Esophagus squamous epithelium (tissue), 5 donors: ENCODE measurements at regions not wholly inside any gene's neighbourhood (a gene's known extent, or its start where the extent isn't known, plus 50 kb on each side); places are given as distances from the start of the nearest gene placed in this dataset.

Experiments
- DNase-seq: peaks from one replicate; lab custom pipeline; 2025; lab: John Stamatoyannopoulos, UW
- H3K27ac ChIP-seq, 4 donors: fragments of 200-600 bp; sonication (generic); one replicate each; pipeline ENCODE4 v1.5.1; 2016 to 2019; ENCODE audit warnings: mild to moderate bottlenecking in 1 of 4
- H3K27me3 ChIP-seq, 4 donors: fragments of 200-600 bp; sonication (generic); 1 replicate in 3 of 4; 2 replicates in 1 of 4; pipeline versions ENCODE4 v1.5.1 to v1.6.0; 2017 to 2021; ENCODE audit warnings: antibody characterized with exemption in 1 of 4
- H3K36me3 ChIP-seq, 3 donors: fragments of 200-600 bp; sonication (generic); one replicate each; pipeline ENCODE4 v1.5.1; 2016 to 2019
- H3K4me1 ChIP-seq, 3 donors: fragments of 200-600 bp; sonication (generic); one replicate each; pipeline ENCODE4 v1.5.1; 2017 to 2019
- H3K4me3 ChIP-seq, 4 donors: fragments of 200-600 bp; sonication (generic); 1 replicate in 3 of 4; 2 replicates in 1 of 4; pipeline ENCODE4 v1.5.1; 2016 to 2019; ENCODE audit warnings: mild to moderate bottlenecking in 2 of 4, moderate library complexity in 1 of 4
- H3K9me3 ChIP-seq, 3 donors: fragments of 200-600 bp; sonication (generic); one replicate each; pipeline ENCODE4 v1.5.1; 2016 to 2019
- POLR2A ChIP-seq, 4 donors: fragments of 450-650 bp; IDR thresholded peaks; one replicate each; pipeline ENCODE4 v1.6.1; 2017; ENCODE audit warnings: antibody characterized with exemption in 4 of 4, mild to moderate bottlenecking in 4 of 4, moderate library complexity in 3 of 4
- WGBS, 2 donors: methylation state at CpG; one replicate each; pipeline ENCODE4 v1.1.5; 2018; 5-methylcytosine and 5-hydroxymethylcytosine counted together
- intact Hi-C: fragments of 100-400 bp; cut with DNase I; formaldehyde crosslinking; loops from one replicate; pipeline ENCODE4 v1.15.0; 2022
- TF ChIP-seq, protein P1 (sequence below), 6 experiments: fragments of 450-650 bp in 4 of 6; fragments of 200-600 bp in 2 of 6; sonication (generic) in 2 of 6; IDR thresholded peaks; one replicate each; pipeline ENCODE4 v1.5.1; 2016 to 2019; ENCODE audit warnings: antibody characterized with exemption in 6 of 6, mild to moderate bottlenecking in 4 of 6, moderate library complexity in 4 of 6
- donor health status: DM: yes; HTN: yes; CAD: no.

DNA sequence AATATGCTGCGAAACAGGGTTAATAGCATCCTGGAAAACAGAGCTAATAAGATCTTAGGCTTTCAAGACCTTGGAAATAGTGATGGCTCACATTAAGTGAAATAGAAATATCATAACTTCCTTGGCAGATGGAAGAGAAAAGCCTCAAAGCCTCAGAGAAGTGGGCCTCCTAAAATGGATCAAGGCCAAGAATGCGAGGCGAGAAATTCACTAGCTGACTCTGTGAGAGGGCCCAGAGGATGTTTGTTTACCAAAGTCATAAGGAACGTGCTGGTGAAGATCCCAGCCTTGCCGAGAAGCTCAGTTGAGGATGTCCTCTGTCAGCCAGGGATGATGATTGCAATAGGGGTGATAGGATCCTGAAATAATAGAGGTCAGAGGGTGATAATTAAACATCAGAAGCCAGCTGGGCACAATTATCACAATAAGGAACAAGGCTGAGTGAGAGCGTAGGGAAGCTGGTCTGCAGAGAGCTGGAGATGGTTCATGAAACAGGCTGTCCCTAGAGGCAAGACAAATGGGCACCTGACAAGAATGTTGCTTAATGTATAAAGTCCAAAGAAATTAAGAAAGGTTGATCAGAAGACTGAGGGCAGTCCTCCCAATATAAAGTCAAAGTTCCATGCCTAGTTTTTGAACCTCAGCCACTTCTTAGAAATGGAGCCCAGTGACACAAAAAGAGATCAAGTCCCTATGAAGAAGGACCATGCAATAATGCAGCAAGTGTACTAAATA is 101.7 kb upstream of the COG2 start:
- WGBS, 2 donors: 57 to 66% methylated on average over 6 of the region's 6 CpGs
- no peaks in the 10 kb centered on the region for H3K36me3 ChIP-seq
- TF ChIP-seq, protein P1, sequence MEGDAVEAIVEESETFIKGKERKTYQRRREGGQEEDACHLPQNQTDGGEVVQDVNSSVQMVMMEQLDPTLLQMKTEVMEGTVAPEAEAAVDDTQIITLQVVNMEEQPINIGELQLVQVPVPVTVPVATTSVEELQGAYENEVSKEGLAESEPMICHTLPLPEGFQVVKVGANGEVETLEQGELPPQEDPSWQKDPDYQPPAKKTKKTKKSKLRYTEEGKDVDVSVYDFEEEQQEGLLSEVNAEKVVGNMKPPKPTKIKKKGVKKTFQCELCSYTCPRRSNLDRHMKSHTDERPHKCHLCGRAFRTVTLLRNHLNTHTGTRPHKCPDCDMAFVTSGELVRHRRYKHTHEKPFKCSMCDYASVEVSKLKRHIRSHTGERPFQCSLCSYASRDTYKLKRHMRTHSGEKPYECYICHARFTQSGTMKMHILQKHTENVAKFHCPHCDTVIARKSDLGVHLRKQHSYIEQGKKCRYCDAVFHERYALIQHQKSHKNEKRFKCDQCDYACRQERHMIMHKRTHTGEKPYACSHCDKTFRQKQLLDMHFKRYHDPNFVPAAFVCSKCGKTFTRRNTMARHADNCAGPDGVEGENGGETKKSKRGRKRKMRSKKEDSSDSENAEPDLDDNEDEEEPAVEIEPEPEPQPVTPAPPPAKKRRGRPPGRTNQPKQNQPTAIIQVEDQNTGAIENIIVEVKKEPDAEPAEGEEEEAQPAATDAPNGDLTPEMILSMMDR (IDR thresholded peaks at IDR 0.05): no peak
- no peak for TF ChIP-seq POLR2A (IDR thresholded peaks at IDR 0.05)
- H3K4me1 ChIP-seq: no peaks in the 10 kb centered on the region
- no peaks in the 10 kb centered on the region for H3K9me3 ChIP-seq
- no peak overlapping the region for H3K4me3 ChIP-seq
- DNase-seq: no peak
- no peak overlapping the region for H3K27ac ChIP-seq
- intact Hi-C loops: no loop called here
- no peaks in the 10 kb centered on the region for H3K27me3 ChIP-seq

GRCh38 chr1:230537456-230537855 is 104.8 kb upstream of the COG2 start:
- Histone ChIP-seq H3K4me3 (no peak overlapping the region), H3K27me3 (no peaks in the 10 kb centered on the region), H3K4me1 (no peaks in the 10 kb centered on the region), H3K36me3 (no peaks in the 10 kb centered on the region), H3K27ac (no peak overlapping the region), H3K9me3 (peaks cover 0 to 12% (median 4%) of the 10 kb centered on the region in 3 donors)
- TF ChIP-seq, protein P1 (IDR thresholded peaks at IDR 0.05): no peak
- TF ChIP-seq POLR2A (IDR thresholded peaks at IDR 0.05): no peak
- WGBS, 2 donors: 66 to 77% methylated on average over 7 of the region's 9 CpGs
- intact Hi-C loops: no loop called here
- no peak for DNase-seq

DNA sequence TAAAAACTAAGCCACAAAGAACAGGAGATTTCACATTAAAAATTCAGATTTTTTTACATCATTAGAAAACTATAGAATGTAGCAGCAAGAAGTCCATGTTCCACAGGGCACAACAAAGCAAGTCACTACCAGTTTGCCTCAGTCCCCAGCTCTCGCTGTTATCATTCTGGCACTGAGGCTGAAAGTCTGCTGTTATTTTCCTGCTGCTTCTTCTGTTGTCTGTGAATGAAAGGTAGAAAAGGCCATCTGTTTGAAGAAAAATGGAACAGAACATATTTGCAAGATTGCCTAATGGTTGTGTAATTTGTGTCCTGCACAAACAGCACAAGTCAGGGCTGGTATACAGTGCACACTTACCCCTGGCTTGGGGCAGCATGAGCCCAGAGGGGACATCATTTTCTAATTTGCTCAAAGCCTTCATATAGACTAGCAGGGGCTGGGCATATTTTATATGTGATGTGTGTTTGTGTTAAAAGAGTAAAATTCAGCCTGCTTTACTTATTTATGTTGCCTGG is 105.6 kb upstream of the COG2 start:
- intact Hi-C loops: no loop called here
- Histone ChIP-seq H3K27ac (no peak overlapping the region), H3K27me3 (no peaks in the 10 kb centered on the region), H3K9me3 (peaks cover 0 to 12% (median 4%) of the 10 kb centered on the region in 3 donors), H3K4me1 (no peaks in the 10 kb centered on the region), H3K4me3 (no peak overlapping the region), H3K36me3 (no peaks in the 10 kb centered on the region)
- no peak for DNase-seq
- no peak for TF ChIP-seq POLR2A (IDR thresholded peaks at IDR 0.05)
- TF ChIP-seq, protein P1 (IDR thresholded peaks at IDR 0.05): no peak
- 41 to 67% methylated on average over 1 of the region's 1 CpG for WGBS, 2 donors

GRCh38 chr1:230534224-230534623 is 108.1 kb upstream of the COG2 start:
- TF ChIP-seq, protein P1 (IDR thresholded peaks at IDR 0.05): no peak
- TF ChIP-seq POLR2A (IDR thresholded peaks at IDR 0.05): no peak
- Histone ChIP-seq H3K36me3 (no peaks in the 10 kb centered on the region), H3K9me3 (peaks cover 0 to 18% (median 4%) of the 10 kb centered on the region in 3 donors), H3K27me3 (no peaks in the 10 kb centered on the region), H3K4me3 (no peak overlapping the region), H3K4me1 (no peaks in the 10 kb centered on the region), H3K27ac (no peak overlapping the region)
- no peak for DNase-seq
- 51 to 55% methylated on average over 2 of the region's 2 CpGs for WGBS, 2 donors
- intact Hi-C loops: no loop called here

DNA sequence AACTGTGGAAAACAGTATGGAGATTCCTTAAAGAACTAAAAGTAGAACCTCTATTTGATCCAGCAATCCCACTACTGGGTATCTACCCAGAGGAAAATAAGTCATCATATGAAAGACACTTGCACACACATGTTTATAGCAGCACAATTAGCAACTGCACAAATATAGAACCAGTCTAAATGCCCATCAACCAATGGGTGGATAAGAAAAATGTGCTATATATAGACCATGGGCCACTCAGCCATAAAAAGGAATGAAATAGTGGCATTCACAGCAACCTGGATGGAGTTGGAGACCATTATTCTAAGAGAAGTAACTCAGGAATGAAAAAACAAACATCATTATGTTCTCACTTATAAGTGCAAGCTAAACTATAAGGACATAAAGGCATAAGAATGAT is 105.0 kb upstream of the PGBD5 start:
- DNase-seq: no peak
- peaks cover 0 to 11% (median 0%) of the 10 kb centered on the region in 4 donors for H3K27me3 ChIP-seq
- no peaks in the 10 kb centered on the region for H3K36me3 ChIP-seq
- intact Hi-C loops: no loop called here
- H3K27ac ChIP-seq: no peak overlapping the region
- peaks cover 0 to 18% (median 4%) of the 10 kb centered on the region in 3 donors for H3K9me3 ChIP-seq
- no peak overlapping the region for H3K4me3 ChIP-seq
- no peak for TF ChIP-seq POLR2A (IDR thresholded peaks at IDR 0.05)
- TF ChIP-seq, protein P1 (IDR thresholded peaks at IDR 0.05): no peak
- H3K4me1 ChIP-seq: no peaks in the 10 kb centered on the region
